ENCODE measurements at regions not wholly inside any gene's neighbourhood (a gene's known extent, or its start where the extent isn't known, plus 50 kb on each side); places are given as distances from the start of the nearest gene placed in this dataset.

DNA sequence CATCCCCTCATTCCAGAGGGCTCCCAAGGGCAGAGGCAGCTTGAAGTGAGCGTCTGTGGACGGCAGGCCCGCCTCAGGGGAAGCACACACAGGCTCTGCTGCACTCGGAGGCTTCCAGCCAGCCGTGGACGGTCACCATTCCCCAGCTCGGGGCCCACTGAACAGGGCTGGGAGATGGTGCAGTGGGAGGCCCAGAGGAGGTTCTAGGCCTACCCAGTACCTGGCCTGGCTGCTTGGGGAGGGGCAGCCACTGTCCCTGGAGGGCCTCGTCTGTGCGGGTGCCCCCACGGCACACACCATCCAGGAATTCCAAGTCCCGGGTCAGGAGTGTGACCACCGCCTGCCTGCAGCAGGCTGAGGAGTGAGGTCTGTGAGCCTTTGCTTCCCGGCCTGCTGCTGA is 80.4 kb downstream of the SIK1 start:
- H3K9ac ChIP-seq (ENCODE audit: low read depth, low read length) = no peak overlapping the region
- no peaks in the 10 kb centered on the region for H3K9me3 ChIP-seq (ENCODE audit: insufficient read depth, low read depth, low read length)
- no peaks in the 10 kb centered on the region for H3K27me3 ChIP-seq (ENCODE audit: insufficient read depth, low read length)
- no peaks in the 10 kb centered on the region for H3K36me3 ChIP-seq (ENCODE audit: insufficient read depth, low read depth, low read length)
- no peak overlapping the region for H3K4me3 ChIP-seq (ENCODE audit: low read length)
- no peaks in the 10 kb centered on the region for H3K4me1 ChIP-seq (ENCODE audit: insufficient read depth, low read length)
- no peak overlapping the region for H3K27ac ChIP-seq (ENCODE audit: low read length)

DNA sequence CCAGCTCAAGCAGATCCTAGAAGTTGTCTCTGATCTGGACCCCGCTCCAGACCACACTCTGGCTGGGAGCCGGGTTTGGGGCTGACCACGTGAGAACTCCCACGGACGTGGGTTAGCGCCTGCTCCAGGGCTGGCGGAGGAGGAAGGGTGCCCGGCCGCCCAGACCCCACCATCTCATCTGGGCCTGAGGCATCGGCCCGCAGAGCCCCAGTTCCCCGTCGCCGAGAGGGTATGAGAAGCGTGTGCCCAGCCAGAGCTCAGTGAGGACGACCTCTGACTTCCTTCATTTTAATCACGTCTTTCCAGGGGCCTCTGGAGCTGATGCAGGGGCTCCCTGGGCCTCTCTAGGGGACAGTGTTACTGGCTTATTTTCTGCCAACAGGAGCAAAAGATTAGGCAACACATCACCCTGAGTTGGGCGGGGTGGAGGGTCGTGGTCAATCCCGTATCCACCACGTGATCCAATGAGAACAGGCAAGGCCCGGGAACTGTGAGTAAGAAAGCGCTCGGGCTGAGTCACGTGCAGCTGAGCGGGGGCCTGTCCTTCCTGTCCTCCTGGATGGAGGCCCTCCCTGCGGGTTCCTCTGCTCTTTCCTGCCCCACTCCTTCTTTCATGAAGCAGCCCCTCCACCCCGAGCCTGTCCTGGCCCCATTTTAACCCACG is 81.1 kb downstream of the SIK1 start:
- Histone ChIP-seq H3K27me3 (ENCODE audit: insufficient read depth, low read length) (no peaks in the 10 kb centered on the region), H3K9ac (ENCODE audit: low read depth, low read length) (no peak overlapping the region), H3K4me3 (ENCODE audit: low read length) (no peak overlapping the region), H3K9me3 (ENCODE audit: insufficient read depth, low read depth, low read length) (no peaks in the 10 kb centered on the region), H3K36me3 (ENCODE audit: insufficient read depth, low read depth, low read length) (no peaks in the 10 kb centered on the region), H3K4me1 (ENCODE audit: insufficient read depth, low read length) (no peaks in the 10 kb centered on the region), H3K27ac (ENCODE audit: low read length) (no peak overlapping the region)

DNA sequence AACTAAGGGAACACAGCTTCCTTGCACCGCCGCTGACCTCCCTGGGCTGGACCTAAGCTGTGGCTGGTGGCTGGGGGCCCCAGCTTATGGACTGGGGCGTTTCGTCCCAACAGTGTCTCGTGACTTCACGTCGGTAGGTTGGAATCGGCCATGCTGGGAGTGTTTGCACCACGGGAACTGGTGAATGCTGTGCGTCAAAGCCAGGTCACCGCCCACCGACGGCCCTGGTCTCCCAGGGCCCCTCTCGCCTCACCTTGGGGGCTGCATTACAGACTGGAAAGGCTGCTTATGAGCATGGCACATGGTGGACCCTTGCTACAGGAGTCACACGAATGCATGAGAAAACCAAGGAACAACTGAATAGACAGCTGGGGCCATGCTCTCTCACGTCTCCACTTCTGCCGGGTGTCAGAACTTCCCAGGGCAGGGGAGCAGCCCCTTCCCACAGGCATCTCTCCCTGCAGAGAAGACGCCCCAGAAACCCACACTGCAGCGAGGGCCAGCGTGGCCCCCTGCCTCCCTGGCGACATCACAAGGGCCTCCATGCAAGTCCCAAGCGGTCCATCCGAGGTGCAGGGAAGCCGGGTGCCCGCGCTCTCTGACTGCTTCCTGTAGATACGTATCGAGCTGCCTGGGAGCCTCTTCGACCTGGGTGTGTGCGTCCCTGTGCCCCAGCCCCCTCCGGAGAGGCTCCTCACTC is 81.7 kb downstream of the SIK1 start:
- no peaks in the 10 kb centered on the region for H3K9me3 ChIP-seq (ENCODE audit: insufficient read depth, low read depth, low read length)
- H3K27me3 ChIP-seq (ENCODE audit: insufficient read depth, low read length) = no peaks in the 10 kb centered on the region
- H3K4me3 ChIP-seq (ENCODE audit: low read length) = no peak overlapping the region
- no peaks in the 10 kb centered on the region for H3K36me3 ChIP-seq (ENCODE audit: insufficient read depth, low read depth, low read length)
- H3K4me1 ChIP-seq (ENCODE audit: insufficient read depth, low read length) = no peaks in the 10 kb centered on the region
- H3K9ac ChIP-seq (ENCODE audit: low read depth, low read length) = no peak overlapping the region
- no peak overlapping the region for H3K27ac ChIP-seq (ENCODE audit: low read length)

DNA sequence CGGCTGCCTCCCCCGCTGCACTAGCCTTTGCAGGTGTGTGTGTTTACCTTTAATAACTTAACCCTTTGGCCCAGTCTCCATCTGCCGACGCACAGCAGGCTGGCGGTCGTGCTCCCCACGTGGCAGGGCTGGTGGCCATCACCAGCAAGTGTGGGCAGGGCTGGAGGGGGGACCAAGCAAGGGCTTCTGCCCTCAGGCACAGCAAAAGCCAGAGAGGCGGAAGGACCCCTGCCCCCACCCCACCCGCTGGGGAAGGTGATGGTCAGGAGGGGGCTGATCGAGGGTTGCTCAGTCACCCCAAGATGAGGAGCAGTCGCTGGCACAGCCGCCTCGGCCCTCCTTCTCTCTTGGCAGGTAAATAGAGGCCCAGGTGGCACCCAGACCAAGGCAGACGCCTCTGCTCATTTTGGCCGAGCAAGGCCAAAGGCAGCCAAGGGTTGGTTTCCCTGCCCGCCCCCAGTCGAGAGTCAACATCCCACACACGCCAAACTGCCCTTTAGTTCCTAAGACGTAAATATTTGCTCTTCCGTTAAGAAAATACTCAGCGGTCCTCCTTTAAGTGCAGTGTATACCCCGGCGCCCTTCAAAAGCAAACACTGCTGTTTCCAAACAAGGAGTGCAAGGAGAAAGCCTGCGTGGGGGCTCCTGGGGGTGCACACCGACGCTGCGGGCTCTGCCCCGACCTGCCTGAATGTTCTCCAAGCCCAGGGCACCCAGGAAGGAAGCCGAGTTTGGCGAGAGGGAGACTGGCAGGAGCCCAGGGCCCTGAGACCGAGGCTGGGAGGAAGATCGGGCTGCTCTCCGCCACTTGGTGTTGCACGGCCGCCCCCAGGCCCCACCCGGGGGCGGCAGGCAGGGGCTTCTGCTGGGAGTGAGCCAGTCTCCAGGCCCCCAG is 82.7 kb downstream of the SIK1 start:
- Histone ChIP-seq H3K27ac (ENCODE audit: low read length) (no peak overlapping the region), H3K9me3 (ENCODE audit: insufficient read depth, low read depth, low read length) (no peaks in the 10 kb centered on the region), H3K4me3 (ENCODE audit: low read length) (no peak overlapping the region), H3K4me1 (ENCODE audit: insufficient read depth, low read length) (no peaks in the 10 kb centered on the region), H3K36me3 (ENCODE audit: insufficient read depth, low read depth, low read length) (no peaks in the 10 kb centered on the region), H3K27me3 (ENCODE audit: insufficient read depth, low read length) (no peaks in the 10 kb centered on the region), H3K9ac (ENCODE audit: low read depth, low read length) (no peak overlapping the region)

DNA sequence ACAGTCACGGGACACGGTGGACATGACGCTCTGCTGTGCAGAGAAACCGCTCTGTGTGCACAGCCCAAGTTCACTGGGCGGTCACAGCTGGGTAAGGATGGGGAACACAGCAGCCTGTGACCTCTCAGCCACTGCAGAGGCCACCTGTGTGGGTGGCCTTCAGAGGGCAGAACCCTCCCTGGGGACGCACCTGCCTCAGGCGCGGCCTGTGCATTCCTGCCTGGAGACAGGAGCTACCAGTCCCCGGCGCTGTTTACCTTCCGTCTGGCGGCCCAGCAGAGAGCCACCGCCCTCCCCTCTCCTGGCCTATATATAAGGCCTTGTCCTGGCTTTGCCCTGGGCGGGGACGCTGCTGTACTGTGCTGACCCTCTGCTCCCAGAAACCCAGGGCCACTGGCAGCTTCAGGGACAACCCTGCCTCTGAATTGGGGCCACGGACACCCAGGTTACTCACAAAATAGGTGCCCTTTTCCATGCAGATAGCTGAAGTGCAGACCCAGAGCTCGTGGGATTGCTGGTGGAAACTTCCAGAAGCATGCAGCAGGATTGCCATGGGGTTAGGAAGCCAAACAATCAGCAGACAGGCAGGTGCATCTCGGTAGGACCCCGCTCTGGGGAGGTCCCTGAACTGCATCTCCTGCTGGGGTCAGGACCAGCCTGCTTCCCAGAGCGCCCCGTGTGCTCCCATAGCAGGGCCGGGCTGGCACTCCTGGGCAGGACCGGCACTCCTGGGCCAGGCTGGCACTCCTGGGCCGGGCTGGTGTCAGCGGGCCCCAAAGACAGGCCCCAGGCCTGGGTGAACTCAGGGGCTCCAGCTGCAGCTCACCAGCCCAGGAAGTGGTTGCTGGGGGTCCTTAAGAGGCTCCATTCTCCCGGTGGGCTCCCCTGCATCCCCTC is 83.6 kb downstream of the SIK1 start:
- Histone ChIP-seq H3K27me3 (ENCODE audit: insufficient read depth, low read length) (no peaks in the 10 kb centered on the region), H3K4me1 (ENCODE audit: insufficient read depth, low read length) (no peaks in the 10 kb centered on the region), H3K4me3 (ENCODE audit: low read length) (no peak overlapping the region), H3K27ac (ENCODE audit: low read length) (no peak overlapping the region), H3K9me3 (ENCODE audit: insufficient read depth, low read depth, low read length) (no peaks in the 10 kb centered on the region), H3K36me3 (ENCODE audit: insufficient read depth, low read depth, low read length) (no peaks in the 10 kb centered on the region), H3K9ac (ENCODE audit: low read depth, low read length) (no peak overlapping the region)

DNA sequence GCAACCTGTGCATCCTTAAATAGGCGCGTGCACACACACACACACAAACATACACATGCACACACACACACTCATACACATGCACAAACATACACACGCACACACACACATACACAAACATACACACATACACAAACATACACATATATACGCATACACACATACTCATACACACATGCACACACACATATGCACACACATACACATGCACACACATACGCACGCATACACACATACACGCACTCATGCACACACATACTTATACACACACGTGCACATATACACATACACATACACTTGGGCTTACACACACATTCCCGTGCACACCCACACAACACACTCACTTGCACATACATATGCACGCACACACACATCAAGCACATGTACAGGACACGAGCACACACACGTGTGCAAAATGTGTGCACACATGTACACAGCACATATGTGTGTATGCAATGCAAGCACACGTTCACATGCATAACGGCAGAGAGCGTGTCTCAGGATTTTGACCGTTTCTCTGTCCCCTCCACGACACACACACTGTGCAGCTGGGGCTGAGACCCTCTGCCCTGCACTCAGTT is 84.5 kb downstream of the SIK1 start:
- no peak overlapping the region for H3K27ac ChIP-seq (ENCODE audit: low read length)
- H3K4me1 ChIP-seq (ENCODE audit: insufficient read depth, low read length) = no peaks in the 10 kb centered on the region

DNA sequence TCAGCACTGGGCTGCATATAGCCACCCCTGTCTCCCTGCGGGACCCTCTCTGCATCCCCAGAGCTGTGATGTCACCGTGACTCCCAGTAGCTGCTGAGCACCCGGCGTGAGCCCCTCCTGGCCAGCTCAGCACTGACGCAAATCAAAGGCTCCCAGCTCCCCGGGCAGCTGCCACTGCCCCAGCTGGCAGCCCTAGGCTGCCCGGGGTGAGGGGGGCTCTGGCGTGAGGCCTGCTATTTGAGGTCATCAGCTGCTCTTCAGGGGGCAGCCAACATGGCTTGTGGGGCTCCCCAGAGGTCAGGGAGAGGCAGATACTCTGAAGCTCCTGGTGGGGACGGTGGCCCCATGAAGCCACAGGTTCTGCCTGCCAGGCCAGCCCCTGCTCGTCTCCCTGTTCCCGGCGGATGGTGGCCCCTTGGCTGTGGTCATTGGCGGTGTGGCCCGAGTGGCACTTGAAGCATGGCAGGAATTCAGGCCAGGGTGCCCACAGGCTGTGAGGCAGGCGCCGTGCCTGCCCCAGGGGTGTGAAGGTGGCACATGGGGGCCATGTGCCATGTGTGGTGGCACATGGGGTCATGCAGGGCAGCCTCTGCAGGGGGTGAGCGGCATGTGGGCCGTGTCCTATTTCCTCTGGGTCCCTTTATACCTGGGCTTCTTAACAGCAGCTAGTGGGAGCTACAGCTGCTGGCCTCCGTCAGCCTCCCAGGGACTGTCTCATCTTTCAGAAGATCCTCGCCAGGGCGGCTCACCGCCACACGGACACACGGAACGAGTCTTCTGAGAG is 85.4 kb downstream of the SIK1 start:
- H3K9ac ChIP-seq (ENCODE audit: low read depth, low read length) = no peak overlapping the region
- no peak overlapping the region for H3K4me3 ChIP-seq (ENCODE audit: low read length)
- no peaks in the 10 kb centered on the region for H3K27me3 ChIP-seq (ENCODE audit: insufficient read depth, low read length)
- H3K9me3 ChIP-seq (ENCODE audit: insufficient read depth, low read depth, low read length) = no peaks in the 10 kb centered on the region
- no peaks in the 10 kb centered on the region for H3K4me1 ChIP-seq (ENCODE audit: insufficient read depth, low read length)
- no peaks in the 10 kb centered on the region for H3K36me3 ChIP-seq (ENCODE audit: insufficient read depth, low read depth, low read length)
- H3K27ac ChIP-seq (ENCODE audit: low read length) = no peak overlapping the region

More for the DNA sequence above, 84.5 kb downstream of the SIK1 start:
- no peaks in the 10 kb centered on the region for H3K36me3 ChIP-seq (ENCODE audit: insufficient read depth, low read depth, low read length)
- no peak overlapping the region for H3K9ac ChIP-seq (ENCODE audit: low read depth, low read length)
- H3K9me3 ChIP-seq (ENCODE audit: insufficient read depth, low read depth, low read length) = no peaks in the 10 kb centered on the region
- no peak overlapping the region for H3K4me3 ChIP-seq (ENCODE audit: low read length)
- no peaks in the 10 kb centered on the region for H3K27me3 ChIP-seq (ENCODE audit: insufficient read depth, low read length)

DNA sequence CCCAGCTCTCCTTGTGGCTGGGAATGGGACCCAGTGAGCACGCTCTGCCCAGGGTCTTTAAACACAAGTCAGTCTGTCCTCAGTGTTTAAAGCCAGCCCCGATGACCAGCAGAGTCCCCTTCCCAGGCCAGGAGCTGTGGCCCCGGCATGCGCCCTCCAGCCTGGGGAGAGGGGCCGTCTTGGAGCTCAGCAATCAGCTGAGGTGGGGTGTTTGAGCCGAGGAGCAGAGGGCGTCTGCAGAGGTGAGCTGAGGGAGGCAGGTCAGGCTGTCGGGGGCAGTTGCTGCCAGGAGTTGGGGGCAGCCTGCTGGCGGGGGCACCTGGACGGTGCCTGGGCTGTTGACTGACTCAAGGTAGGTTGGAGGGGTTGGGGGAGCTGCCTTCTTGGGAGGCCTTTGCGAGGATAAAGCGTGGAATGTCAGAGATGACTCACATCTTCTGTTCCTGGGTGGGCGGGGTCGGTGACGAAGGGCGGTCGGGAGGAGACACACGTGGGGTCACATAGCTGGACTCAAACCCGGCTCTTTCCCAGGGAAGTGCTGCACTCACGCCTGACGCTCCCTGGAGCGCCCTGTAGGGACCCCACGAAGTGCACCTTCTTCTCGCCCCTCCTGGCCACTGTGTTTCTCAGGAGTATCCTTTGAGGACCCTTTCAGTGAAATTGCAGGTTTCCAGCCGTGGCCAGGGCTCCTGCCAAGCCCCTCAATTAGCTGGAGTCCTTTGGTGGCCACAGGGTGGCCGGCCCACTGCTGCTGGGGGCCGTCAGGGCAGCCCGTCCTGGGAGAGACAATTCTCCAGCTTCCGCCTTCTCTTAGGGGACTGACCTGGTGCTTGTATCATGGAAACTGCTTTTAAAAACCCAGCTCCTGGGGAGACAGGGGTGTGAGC is 86.2 kb downstream of the SIK1 start:
- Histone ChIP-seq H3K9ac (ENCODE audit: low read depth, low read length) (no peak overlapping the region), H3K4me3 (ENCODE audit: low read length) (no peak overlapping the region), H3K27me3 (ENCODE audit: insufficient read depth, low read length) (no peaks in the 10 kb centered on the region), H3K9me3 (ENCODE audit: insufficient read depth, low read depth, low read length) (no peaks in the 10 kb centered on the region), H3K4me1 (ENCODE audit: insufficient read depth, low read length) (no peaks in the 10 kb centered on the region), H3K36me3 (ENCODE audit: insufficient read depth, low read depth, low read length) (no peaks in the 10 kb centered on the region), H3K27ac (ENCODE audit: low read length) (no peak overlapping the region)

DNA sequence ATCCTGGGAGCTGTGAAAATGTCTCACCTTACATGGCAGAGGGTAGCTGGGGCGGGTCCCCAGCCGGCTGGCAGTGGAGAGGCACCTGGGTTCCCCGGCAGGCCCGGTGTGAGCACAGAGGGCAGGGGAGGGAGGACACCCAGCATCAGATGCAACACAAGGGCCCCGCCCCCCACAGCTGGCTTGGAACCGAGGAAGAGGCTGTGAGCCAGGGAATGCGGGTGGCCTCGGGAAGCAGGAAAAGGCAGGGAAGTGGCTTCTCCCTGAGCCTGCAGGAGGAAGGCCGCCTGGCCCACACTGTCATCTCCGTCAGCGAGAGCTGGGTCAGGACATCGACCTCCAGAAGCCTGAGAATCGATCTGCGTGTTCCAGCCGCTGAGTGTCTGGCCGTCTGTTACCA is 87.3 kb downstream of the SIK1 start:
- Histone ChIP-seq H3K9ac (ENCODE audit: low read depth, low read length) (no peak overlapping the region), H3K27me3 (ENCODE audit: insufficient read depth, low read length) (no peaks in the 10 kb centered on the region), H3K4me1 (ENCODE audit: insufficient read depth, low read length) (no peaks in the 10 kb centered on the region), H3K9me3 (ENCODE audit: insufficient read depth, low read depth, low read length) (no peaks in the 10 kb centered on the region), H3K4me3 (ENCODE audit: low read length) (no peak overlapping the region), H3K27ac (ENCODE audit: low read length) (no peak overlapping the region), H3K36me3 (ENCODE audit: insufficient read depth, low read depth, low read length) (no peaks in the 10 kb centered on the region)

DNA sequence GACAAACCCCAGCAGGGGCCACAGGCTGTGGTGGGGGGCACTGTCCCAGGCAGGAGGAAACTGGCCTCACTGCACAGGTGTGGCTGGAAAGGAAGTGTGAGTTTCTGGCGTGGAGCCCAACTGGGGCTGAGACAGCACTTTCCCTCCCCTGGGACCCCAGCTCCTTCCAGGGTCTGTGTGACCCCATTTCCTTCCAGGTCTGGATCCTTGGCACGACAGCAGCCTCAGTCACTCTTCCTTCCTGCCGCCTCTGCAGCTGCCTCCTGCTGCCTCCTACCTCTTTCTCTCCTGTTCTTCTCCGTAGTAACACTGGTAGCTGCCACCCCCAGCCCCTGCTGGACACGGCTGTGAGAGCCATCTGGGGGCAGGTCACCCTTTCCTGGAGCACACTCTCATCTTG is 88.0 kb downstream of the SIK1 start:
- H3K36me3 ChIP-seq (ENCODE audit: insufficient read depth, low read depth, low read length) = no peaks in the 10 kb centered on the region
- peaks cover 5% of the 10 kb centered on the region for H3K27me3 ChIP-seq (ENCODE audit: insufficient read depth, low read length)
- H3K4me3 ChIP-seq (ENCODE audit: low read length) = no peak overlapping the region
- no peak overlapping the region for H3K9ac ChIP-seq (ENCODE audit: low read depth, low read length)
- H3K9me3 ChIP-seq (ENCODE audit: insufficient read depth, low read depth, low read length) = no peaks in the 10 kb centered on the region
- H3K4me1 ChIP-seq (ENCODE audit: insufficient read depth, low read length) = no peaks in the 10 kb centered on the region
- H3K27ac ChIP-seq (ENCODE audit: low read length) = no peak overlapping the region

All from iPS-20b (cell line).